Fibroblast of skin of left quadriceps (primary cell): ENCODE measurements at regions not wholly inside any gene's neighbourhood (a gene's known extent, or its start where the extent isn't known, plus 50 kb on each side); places are given as distances from the start of the nearest gene placed in this dataset.
"Not testable (repeated sequence)": the region's sequence is repeated elsewhere in the genome, so short reads cannot be mapped to it uniquely, and the experiment has no call there.

Experiments used
- DNase-seq, 2 experiments: peaks; one replicate each; pipeline ENCODE4 v3.0.0-alpha.2; 2013; ENCODE audit warnings: low read depth in 2 of 2

- no peak for DNase-seq
These were observed 1054.8 kb downstream of the MRPL39 start for GRCh38 chr21:24552491-24552890.

GRCh38 chr21:24545807-24546361 is 1061.4 kb downstream of the MRPL39 start:
- no peak for DNase-seq

DNA sequence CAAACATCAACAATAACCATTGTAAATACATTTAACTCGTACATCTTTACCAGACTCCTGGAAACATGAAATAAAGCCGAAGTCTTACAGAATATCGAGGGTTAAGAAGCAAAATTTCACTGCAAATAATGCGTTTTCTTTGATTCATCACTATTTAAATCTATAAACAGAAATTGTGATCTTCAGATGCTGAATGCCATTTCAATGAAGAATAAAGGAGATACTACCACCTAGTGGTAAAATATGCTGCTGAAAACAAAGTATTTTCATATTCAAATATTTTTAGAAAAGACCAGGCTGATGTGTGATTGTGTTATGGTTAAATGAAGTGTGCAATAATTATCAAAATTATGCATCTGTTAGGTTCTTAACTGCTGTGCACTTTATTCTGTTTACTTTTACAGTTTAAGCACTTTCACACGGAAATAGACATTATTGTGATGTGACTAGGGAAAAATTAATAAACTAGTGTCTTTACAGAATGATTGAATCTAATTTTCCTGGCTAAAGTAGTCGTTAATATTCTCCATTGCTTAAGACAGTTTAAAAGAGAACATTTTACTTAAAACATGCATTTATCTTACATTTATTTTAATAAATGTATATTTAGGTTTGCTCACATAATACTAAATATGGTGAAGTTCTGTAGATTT is 1093.1 kb downstream of the MRPL39 start:
- peak; percentile 0 to 1 for DNase-seq

DNA sequence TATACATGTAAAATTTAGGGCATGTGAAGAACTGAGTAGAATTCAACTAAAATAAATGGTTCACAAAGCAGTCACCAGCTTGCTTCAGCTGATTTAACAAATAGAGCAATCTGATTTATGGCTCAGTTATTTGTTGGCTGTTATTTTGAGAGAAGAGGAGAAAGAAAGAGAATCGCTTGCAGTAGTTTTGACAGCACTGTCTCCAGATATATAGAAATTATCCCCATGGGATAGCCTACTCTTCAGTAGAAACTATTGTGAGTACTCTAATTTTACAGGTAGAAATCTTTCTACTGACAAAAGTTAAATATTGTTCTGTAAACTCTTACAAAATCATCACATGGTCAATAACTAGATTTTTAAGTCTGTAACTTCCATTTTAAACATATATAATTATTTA is 1098.2 kb downstream of the MRPL39 start:
- DNase-seq, result no peak

DNA sequence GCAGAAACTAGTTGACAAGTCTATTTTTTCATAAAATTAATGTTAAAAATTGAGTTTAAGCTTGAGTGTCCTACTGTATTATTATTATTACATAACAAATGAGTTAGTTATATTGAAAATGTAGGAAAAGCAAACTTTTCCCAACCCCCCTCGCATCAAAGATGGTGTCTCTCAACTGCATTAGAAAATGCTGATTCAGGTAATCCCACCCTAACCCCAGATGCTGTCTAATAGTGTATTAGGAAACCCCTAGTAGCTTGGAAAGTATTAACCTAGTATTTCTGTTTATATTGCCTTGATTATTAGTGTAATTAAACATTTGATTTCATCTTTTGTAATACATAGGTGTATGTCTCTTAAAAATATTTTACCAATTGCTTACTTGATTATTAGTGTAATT is 1120.3 kb downstream of the MRPL39 start:
- no peak for DNase-seq

- not testable (repeated sequence) for DNase-seq
These were observed 1123.9 kb downstream of the MRPL39 start for GRCh38 chr21:24483361-24483760.

DNA sequence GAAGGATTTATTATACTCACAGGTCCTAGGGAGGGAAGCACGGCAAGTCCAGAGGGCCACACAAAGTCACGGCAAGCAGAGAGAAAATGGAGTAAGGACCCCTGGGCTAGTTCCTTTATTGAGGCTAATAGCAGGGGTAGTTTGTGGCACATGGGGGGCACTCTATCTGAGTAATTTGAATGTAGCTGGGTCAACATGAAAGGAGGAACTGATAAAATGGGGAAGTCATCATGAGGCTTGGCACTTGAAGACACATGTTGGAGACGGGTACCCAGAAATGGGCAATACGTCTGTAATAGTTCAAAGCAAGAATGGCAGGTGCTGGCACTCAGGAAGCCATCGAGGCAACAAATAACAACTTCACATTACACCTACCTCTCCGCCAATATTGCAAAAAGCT is 1136.4 kb downstream of the MRPL39 start:
- no peak for DNase-seq

GRCh38 chr21:24456358-24456757 is 1150.9 kb downstream of the MRPL39 start:
- no peak for DNase-seq

GRCh38 chr21:24450119-24450518 is 1157.2 kb downstream of the MRPL39 start:
- no peak for DNase-seq

- no peak for DNase-seq
These were observed 1161.8 kb downstream of the MRPL39 start for GRCh38 chr21:24445517-24445916.

- DNase-seq, result no peak
These were observed 1162.5 kb downstream of the MRPL39 start for GRCh38 chr21:24444736-24445135.

DNA sequence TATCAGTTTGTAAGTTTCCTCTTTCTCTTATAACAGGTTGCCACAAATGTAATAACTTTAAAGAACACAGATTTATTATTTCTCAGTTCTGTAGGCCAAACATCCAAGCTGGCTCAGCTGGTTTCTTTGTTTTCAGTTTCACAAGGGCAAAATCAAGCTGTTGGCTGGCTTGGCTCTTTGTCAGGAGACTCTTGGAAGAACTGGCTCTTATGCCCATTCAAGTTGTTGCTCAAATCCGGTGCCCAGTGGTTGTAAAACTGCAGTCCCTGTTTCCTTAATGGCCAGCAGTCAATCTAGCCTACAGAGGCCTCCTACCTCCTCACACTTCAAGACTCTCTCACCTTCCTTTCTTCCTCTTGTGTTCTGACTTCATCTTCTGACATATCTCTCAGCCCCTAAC is 1171.0 kb downstream of the MRPL39 start:
- no peak for DNase-seq

- DNase-seq, result no peak
These were observed 1178.6 kb downstream of the MRPL39 start for GRCh38 chr21:24428591-24429199.

DNA sequence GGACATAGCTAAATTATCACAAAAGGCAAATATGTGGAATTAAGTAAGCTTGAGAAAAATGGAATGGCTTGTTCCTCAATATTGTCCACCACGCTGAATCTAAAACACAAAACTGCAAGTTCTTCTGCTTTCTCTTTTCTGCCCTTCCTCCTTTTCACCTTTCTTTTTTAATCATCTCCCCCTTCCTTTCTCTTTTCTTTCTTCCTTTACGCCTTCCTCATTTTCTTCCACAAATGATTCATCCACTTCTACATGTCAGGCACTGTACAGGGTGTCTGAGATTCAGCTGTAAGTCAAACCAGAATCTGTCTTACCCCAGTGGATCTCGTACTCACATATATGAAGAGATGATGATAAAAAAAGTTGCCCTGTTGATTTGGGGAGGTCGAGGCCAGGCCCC is 1182.5 kb downstream of the MRPL39 start:
- no peak for DNase-seq

DNA sequence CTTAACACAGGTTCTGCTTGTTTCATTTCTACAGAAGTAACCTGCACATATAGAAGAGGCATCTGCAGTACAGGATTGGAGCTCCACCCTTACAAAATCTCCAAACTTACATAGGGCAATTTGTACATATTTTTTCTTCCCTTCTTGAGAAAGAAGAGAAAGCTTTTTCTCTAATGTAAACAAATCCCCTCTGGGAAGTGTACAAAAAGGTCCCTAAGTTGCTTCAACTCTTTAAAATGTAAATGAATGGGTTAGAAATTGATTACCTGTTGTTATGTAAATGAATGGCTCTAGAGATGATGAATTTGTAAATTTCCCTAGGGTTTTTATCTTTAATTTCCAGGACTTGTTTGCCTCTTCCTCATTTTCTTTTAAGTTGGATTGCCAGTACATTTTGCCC is 1183.7 kb downstream of the MRPL39 start:
- no peak for DNase-seq

GRCh38 chr21:24420689-24421088 is 1186.6 kb downstream of the MRPL39 start:
- no peak for DNase-seq

DNA sequence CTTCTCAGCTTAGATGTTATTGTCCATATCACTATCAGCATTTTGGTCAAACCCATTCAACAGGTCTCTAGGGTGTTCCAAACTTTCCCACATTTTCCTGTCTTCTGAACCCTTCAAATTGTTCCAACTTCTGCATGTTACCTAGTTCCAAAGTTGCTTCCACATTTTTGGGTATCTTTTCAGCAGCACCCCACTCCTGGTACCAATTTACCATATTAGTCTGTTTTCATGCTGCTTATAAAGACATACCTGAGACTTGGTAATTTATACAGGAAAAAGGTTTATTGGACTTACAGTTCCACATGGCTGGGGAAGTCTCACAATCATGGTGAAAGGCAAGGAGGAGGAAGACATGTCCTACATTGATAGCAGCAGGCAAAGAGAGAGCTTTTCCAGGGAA is 1187.6 kb downstream of the MRPL39 start:
- DNase-seq, result not testable (repeated sequence)

DNA sequence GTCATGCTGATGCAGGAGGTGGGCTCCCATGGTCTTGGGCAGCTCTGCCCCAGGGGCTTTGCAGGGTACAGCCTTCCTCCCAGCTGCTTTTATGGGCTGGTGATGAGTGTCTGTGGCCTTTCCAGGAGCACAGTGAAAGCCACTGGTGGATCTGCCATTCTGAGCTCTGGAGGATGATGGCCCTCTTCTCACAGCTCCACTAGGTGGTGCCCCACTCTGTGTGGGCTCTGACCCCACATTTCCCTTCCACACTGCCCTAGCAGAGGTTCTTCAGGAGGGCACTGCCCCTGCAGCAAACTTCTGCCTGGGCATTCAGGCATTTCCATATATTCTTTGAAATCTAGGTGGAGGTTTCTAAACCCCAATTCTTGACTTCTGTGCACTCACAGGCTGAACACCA is 1188.6 kb downstream of the MRPL39 start:
- DNase-seq, result no peak

GRCh38 chr21:24411429-24411828 is 1195.9 kb downstream of the MRPL39 start:
- no peak for DNase-seq

DNA sequence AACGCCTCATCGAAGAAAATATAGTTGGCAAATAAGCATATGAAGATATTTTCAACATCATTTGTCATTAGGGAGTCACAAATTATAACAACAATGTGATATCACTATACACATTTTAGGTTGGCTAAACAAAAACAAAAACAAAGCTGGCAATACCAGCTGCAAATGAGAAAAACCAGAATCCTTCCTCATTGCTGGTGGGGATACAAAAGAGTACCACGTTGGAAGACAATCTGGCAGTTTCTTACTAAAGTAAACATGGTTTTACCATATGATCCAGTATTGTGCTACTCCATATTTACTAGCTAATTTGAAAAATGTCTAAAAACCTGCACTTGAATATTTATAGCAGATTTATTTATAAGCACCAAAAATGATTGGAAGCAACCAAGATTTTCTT is 1204.1 kb downstream of the MRPL39 start:
- no peak for DNase-seq

DNA sequence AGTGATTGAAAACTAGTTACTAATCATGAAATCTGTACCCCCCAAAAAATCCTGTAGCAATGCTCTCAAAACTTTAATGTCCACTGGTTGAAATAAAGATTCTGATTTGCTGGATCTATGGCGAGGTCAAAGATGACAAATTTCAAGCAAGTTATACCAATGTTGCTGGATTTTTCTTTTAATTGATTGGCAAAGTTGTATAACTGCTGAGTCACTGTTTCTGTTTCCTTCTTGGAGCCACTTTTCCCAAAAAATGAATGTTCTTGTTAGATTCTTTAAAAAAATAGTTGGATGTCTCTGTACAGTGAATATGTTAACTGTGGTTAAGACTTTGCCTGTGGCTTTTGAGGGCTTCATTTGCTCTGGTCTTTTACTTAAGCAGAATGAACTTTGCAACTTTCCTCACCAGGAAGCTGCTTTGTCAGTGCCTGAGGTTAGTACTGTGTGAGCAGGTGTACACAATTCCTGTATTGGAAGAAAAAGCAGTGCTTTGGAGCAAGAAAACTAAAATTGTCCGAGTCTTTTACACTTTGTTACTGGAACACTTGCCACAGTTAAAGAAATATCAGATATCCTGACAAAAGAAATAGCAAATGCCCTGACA is 1211.9 kb downstream of the MRPL39 start:
- no peak for DNase-seq

GRCh38 chr21:24375201-24375600 is 1232.1 kb downstream of the MRPL39 start:
- DNase-seq, result no peak

DNA sequence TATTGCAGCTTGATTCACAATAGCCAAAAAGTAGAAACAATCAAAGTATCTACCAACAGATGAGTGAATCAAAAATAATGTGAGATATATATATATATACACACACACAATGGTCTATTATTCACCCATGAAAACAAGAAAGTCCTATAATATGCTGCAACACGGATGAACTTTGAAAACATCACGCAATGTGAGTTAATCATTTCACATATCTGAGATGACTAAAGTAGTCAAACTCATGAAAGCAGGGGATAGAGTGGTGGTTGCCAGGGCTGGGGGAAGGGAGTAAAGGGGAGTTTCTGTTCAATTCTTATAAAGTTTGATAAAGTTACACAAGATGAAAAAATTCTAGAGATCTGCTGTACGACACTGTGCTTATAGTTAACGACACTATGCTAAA is 1234.8 kb downstream of the MRPL39 start:
- DNase-seq, result no peak
